ENCODE measurements at regions not wholly inside any gene's neighbourhood (a gene's known extent, or its start where the extent isn't known, plus 50 kb on each side); places are given as distances from the start of the nearest gene placed in this dataset.

DNA sequence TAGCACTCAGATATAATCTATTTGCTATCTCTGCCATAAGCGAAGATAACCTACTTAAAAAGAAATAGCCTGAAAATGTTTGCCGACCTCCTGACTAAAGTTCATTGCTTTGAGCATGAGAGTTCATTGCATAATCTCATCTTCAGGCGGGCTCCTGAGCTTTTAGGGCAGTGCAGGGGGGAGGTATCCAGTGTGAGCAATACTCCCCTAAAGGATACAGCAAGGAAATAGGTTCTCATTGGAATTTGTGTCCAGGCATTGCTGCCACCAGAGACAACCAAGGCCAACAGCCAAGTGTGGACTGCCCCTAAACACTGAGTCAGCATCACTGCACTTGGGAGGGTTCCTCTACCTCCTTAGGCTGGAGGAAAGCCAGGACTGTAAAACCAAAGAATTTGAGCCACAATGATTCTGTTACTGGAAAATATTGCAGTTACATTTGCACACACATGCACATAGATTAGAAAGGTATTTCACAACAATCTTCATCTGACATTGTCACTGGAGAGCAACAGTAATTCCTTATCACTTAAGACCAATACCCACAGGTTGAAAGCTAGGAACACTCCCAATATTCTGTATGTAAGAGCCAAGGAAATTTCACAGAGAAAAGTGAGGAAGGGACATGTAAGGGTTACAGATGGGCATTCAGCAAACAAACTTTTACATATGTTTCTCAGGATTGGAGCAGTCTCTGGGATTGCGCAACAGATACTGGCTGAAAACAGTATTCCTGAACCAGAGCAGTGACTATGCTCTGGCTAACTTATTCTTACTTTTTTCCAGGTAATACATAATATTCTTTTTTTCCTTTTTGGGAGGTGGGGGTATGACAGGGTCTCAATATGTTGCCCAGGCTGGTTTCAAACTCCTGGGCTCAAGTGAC is 98.6 kb upstream of the TLE1 start (continued):
- no peak for TF ChIP-seq MYB (IDR thresholded peaks at IDR 0.05; ENCODE audit: borderline replicate concordance, low read depth, low read length)
- no peak for TF ChIP-seq SRF (IDR thresholded peaks at IDR 0.05; ENCODE audit: low read depth in 2 of 2, low read length in 2 of 2)
- no peak for TF ChIP-seq ETV6 (conservative IDR thresholded peaks at IDR 0.05 in 1 of 2, IDR thresholded peaks at IDR 0.05 in 1 of 2; ENCODE audit: borderline replicate concordance in 1 of 2, low read depth in 1 of 2)

DNA sequence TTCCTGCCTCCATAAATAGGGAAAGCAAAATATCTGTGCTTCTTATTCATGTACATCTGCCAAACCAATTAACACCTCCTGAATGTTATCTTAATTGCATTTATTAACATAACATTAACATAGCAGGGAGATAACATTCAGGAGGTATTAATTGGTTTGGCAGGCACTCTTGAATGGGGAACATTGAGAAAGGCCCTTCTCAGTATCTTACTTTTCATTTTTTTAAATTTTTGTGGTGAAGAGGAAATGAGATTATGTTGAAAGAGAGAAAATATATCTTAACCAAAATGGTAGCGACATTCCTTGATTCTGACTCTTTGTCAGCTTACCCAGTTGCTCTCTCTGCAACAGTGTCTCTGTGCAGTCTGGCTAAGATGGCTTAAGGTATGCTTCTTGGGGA is 100.4 kb upstream of the TLE1 start:
- ChIA-PET SMC1A (ENCODE audit: uncharacterized antibody, unreplicated experiment) (no interaction called here), POLR2A (no interaction called here), RAD21 (ENCODE audit: unreplicated experiment) (no interaction called here), CTCF (no interaction called here)
- FAIRE-seq (no peak), ATAC-seq (no peak), DNase-seq (ENCODE audit: low read depth, low spot score) (no peak)
- Histone ChIP-seq H3K9me3 (replicated peaks; ENCODE audit: control insufficient read depth, insufficient read depth, low read length) (no peaks in the 10 kb centered on the region), H3K9ac (ENCODE audit: control insufficient read depth, insufficient read depth, low read length) (no peak overlapping the region), H3K79me2 (ENCODE audit: control insufficient read depth, insufficient read depth, low read length) (no peaks in the 10 kb centered on the region), H3K27ac (ENCODE audit: control insufficient read depth, insufficient read depth) (no peak overlapping the region), H3K36me3 (ENCODE audit: control insufficient read depth in 2 of 2, insufficient read depth in 2 of 2, low read length in 1 of 2) (no peaks in the 10 kb centered on the region), H4K20me1 (ENCODE audit: control insufficient read depth, insufficient read depth) (no peaks in the 10 kb centered on the region), H3K4me1 (ENCODE audit: control insufficient read depth, insufficient read depth, low read length) (no peaks in the 10 kb centered on the region), H3K27me3 (replicated peaks in 1 of 2; ENCODE audit: control insufficient read depth in 2 of 2, insufficient read depth in 2 of 2, low read length in 1 of 2) (no peaks in the 10 kb centered on the region), H3K4me3 (no peak overlapping the region), H3K4me2 (ENCODE audit: control insufficient read depth, insufficient read depth) (no peak overlapping the region), H2AFZ (ENCODE audit: control insufficient read depth, low read depth, low read length) (no peak overlapping the region)
- in situ Hi-C loops (cut with MboI) = no loop called here
- 17% methylated on average over 1 of the region's 1 CpG for WGBS (ENCODE audit: insufficient coverage, insufficient replicate concordance, low lambda C conversion rate, missing lambda C conversion rate)
- no TSS peak for BruUV-seq (replicated peaks)
- intact Hi-C loops (cut with micrococcal nuclease; ENCODE audit: unreplicated experiment) = no loop called here
- TF ChIP-seq HCFC1 (IDR thresholded peaks at IDR 0.05; ENCODE audit: low read length) = no peak
- no peak for TF ChIP-seq GATAD2B (conservative IDR thresholded peaks at IDR 0.05; ENCODE audit: low read depth)
- TF ChIP-seq, protein P1, sequence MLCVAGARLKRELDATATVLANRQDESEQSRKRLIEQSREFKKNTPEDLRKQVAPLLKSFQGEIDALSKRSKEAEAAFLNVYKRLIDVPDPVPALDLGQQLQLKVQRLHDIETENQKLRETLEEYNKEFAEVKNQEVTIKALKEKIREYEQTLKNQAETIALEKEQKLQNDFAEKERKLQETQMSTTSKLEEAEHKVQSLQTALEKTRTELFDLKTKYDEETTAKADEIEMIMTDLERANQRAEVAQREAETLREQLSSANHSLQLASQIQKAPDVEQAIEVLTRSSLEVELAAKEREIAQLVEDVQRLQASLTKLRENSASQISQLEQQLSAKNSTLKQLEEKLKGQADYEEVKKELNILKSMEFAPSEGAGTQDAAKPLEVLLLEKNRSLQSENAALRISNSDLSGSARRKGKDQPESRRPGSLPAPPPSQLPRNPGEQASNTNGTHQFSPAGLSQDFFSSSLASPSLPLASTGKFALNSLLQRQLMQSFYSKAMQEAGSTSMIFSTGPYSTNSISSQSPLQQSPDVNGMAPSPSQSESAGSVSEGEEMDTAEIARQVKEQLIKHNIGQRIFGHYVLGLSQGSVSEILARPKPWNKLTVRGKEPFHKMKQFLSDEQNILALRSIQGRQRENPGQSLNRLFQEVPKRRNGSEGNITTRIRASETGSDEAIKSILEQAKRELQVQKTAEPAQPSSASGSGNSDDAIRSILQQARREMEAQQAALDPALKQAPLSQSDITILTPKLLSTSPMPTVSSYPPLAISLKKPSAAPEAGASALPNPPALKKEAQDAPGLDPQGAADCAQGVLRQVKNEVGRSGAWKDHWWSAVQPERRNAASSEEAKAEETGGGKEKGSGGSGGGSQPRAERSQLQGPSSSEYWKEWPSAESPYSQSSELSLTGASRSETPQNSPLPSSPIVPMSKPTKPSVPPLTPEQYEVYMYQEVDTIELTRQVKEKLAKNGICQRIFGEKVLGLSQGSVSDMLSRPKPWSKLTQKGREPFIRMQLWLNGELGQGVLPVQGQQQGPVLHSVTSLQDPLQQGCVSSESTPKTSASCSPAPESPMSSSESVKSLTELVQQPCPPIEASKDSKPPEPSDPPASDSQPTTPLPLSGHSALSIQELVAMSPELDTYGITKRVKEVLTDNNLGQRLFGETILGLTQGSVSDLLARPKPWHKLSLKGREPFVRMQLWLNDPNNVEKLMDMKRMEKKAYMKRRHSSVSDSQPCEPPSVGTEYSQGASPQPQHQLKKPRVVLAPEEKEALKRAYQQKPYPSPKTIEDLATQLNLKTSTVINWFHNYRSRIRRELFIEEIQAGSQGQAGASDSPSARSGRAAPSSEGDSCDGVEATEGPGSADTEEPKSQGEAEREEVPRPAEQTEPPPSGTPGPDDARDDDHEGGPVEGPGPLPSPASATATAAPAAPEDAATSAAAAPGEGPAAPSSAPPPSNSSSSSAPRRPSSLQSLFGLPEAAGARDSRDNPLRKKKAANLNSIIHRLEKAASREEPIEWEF (IDR thresholded peaks at IDR 0.05; ENCODE audit: insufficient replicate concordance, low read depth, low read length) = no peak
- TF ChIP-seq IKZF2 (IDR thresholded peaks at IDR 0.05) = no peak
- no peak for TF ChIP-seq CBX5 (IDR thresholded peaks at IDR 0.05; ENCODE audit: low read depth)
- TF ChIP-seq, protein P2, sequence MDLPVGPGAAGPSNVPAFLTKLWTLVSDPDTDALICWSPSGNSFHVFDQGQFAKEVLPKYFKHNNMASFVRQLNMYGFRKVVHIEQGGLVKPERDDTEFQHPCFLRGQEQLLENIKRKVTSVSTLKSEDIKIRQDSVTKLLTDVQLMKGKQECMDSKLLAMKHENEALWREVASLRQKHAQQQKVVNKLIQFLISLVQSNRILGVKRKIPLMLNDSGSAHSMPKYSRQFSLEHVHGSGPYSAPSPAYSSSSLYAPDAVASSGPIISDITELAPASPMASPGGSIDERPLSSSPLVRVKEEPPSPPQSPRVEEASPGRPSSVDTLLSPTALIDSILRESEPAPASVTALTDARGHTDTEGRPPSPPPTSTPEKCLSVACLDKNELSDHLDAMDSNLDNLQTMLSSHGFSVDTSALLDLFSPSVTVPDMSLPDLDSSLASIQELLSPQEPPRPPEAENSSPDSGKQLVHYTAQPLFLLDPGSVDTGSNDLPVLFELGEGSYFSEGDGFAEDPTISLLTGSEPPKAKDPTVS (IDR thresholded peaks at IDR 0.05; ENCODE audit: low read depth, low read length) = no peak
- no peak for TF ChIP-seq RELA (IDR thresholded peaks at IDR 0.05; ENCODE audit: borderline replicate concordance, partially characterized antibody)
- TF ChIP-seq, protein P3, sequence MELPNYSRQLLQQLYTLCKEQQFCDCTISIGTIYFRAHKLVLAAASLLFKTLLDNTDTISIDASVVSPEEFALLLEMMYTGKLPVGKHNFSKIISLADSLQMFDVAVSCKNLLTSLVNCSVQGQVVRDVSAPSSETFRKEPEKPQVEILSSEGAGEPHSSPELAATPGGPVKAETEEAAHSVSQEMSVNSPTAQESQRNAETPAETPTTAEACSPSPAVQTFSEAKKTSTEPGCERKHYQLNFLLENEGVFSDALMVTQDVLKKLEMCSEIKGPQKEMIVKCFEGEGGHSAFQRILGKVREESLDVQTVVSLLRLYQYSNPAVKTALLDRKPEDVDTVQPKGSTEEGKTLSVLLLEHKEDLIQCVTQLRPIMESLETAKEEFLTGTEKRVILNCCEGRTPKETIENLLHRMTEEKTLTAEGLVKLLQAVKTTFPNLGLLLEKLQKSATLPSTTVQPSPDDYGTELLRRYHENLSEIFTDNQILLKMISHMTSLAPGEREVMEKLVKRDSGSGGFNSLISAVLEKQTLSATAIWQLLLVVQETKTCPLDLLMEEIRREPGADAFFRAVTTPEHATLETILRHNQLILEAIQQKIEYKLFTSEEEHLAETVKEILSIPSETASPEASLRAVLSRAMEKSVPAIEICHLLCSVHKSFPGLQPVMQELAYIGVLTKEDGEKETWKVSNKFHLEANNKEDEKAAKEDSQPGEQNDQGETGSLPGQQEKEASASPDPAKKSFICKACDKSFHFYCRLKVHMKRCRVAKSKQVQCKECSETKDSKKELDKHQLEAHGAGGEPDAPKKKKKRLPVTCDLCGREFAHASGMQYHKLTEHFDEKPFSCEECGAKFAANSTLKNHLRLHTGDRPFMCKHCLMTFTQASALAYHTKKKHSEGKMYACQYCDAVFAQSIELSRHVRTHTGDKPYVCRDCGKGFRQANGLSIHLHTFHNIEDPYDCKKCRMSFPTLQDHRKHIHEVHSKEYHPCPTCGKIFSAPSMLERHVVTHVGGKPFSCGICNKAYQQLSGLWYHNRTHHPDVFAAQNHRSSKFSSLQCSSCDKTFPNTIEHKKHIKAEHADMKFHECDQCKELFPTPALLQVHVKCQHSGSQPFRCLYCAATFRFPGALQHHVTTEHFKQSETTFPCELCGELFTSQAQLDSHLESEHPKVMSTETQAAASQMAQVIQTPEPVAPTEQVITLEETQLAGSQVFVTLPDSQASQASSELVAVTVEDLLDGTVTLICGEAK (IDR thresholded peaks at IDR 0.05; ENCODE audit: borderline replicate concordance) = no peak
